OCI-LY3 (cell line): ENCODE measurements at regions not wholly inside any gene's neighbourhood (a gene's known extent, or its start where the extent isn't known, plus 50 kb on each side); places are given as distances from the start of the nearest gene placed in this dataset.

Source experiments
- H2AFZ ChIP-seq: fragments of 200-600, 300-600 bp; shearing (Covaris generic); 2 replicates; pipeline ENCODE4 v1.6.0; 2014; ENCODE audit warnings: antibody characterized with exemption, low read depth, low read length
- H3K27ac ChIP-seq: fragments of 200-600, 300-600 bp; sonication (generic); 2 replicates; pipeline ENCODE4 v1.5.1; 2014; ENCODE audit warnings: mild to moderate bottlenecking, low read length, moderate library complexity, mixed read lengths
- H3K27me3 ChIP-seq: fragments of 200-600, 300-600 bp; sonication (generic); 2 replicates; pipeline ENCODE4 v1.6.1; 2014; ENCODE audit warnings: low read depth, low read length, mixed read lengths
- H3K36me3 ChIP-seq: fragments of 200-600, 300-600 bp; sonication (generic); replicated peaks from 2 replicates; pipeline ENCODE3; 2014; ENCODE audit warnings: low read depth, low read length, mixed read lengths
- H3K4me1 ChIP-seq: fragments of 300-600, 200-600 bp; sonication (generic); 2 replicates; pipeline ENCODE4 v1.6.1; 2014; ENCODE audit warnings: low read length, mixed read lengths
- H3K4me2 ChIP-seq: fragments of 200-600, 300-600 bp; sonication (generic); 2 replicates; pipeline ENCODE4 v1.6.1; 2014; ENCODE audit warnings: low read length, mixed read lengths
- H3K4me3 ChIP-seq: fragments of 300-600, 200-600 bp; sonication (generic); 2 replicates; pipeline ENCODE4 v1.5.1; 2014; ENCODE audit warnings: antibody characterized with exemption, mild to moderate bottlenecking, low read length, moderate library complexity
- H3K79me2 ChIP-seq: fragments of 300-600, 200-600 bp; shearing (Covaris generic); 2 replicates; pipeline ENCODE4 v1.6.1; 2014; ENCODE audit warnings: mild to moderate bottlenecking, low read length, mixed read lengths
- H3K9ac ChIP-seq: fragments of 300-600, 200-600 bp; shearing (Covaris generic); 2 replicates; pipeline ENCODE4 v1.6.0; 2014; ENCODE audit warnings: mild to moderate bottlenecking, low read length, moderate library complexity
- H3K9me3 ChIP-seq: fragments of 200-600, 300-600 bp; shearing (Covaris generic); 2 replicates; pipeline ENCODE4 v1.6.1; 2014; ENCODE audit warnings: low read length, mixed read lengths; ENCODE audit not compliant: insufficient read depth
- H4K20me1 ChIP-seq: fragments of 200-600, 300-600 bp; sonication (generic); 2 replicates; pipeline ENCODE4 v1.6.1; 2016; ENCODE audit warnings: low read length, mixed read lengths; ENCODE audit not compliant: insufficient read depth
- EZH2phosphoT487 ChIP-seq: fragments of 200-600 bp; shearing (Covaris generic); IDR thresholded peaks from 2 replicates; pipeline ENCODE4 v1.6.1; 2018; ENCODE audit warnings: antibody characterized with exemption, mixed run types, low read depth
- TF ChIP-seq, protein P1 (sequence below): fragments of 200-600, 300-600 bp; sonication (generic); IDR thresholded peaks from 2 replicates; pipeline ENCODE4 v1.5.1; 2014; ENCODE audit warnings: antibody characterized with exemption, low read length, low read depth

DNA sequence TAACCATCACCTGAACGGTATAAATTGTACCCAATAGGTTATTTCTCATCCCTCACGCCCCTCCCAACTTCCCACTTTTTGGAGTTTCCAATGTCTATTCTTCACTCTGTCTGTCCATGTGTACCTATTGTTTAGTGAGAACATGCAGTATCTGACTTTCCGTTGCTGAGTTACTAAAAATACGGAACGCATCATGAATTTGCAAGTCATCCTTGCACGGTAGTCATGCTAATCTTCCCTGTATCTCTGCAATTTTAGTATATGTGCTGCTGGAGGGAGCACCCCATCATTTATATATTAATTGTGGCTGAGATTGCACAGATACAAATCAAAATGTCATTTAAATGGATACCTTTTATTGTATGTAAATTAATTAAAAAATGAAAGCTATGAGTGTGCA, 75.7 kb upstream of the SFMBT2 start:
- no peak overlapping the region for H3K4me3 ChIP-seq
- TF ChIP-seq EZH2phosphoT487 = no peak
- TF ChIP-seq, protein P1, sequence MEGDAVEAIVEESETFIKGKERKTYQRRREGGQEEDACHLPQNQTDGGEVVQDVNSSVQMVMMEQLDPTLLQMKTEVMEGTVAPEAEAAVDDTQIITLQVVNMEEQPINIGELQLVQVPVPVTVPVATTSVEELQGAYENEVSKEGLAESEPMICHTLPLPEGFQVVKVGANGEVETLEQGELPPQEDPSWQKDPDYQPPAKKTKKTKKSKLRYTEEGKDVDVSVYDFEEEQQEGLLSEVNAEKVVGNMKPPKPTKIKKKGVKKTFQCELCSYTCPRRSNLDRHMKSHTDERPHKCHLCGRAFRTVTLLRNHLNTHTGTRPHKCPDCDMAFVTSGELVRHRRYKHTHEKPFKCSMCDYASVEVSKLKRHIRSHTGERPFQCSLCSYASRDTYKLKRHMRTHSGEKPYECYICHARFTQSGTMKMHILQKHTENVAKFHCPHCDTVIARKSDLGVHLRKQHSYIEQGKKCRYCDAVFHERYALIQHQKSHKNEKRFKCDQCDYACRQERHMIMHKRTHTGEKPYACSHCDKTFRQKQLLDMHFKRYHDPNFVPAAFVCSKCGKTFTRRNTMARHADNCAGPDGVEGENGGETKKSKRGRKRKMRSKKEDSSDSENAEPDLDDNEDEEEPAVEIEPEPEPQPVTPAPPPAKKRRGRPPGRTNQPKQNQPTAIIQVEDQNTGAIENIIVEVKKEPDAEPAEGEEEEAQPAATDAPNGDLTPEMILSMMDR = no peak

DNA sequence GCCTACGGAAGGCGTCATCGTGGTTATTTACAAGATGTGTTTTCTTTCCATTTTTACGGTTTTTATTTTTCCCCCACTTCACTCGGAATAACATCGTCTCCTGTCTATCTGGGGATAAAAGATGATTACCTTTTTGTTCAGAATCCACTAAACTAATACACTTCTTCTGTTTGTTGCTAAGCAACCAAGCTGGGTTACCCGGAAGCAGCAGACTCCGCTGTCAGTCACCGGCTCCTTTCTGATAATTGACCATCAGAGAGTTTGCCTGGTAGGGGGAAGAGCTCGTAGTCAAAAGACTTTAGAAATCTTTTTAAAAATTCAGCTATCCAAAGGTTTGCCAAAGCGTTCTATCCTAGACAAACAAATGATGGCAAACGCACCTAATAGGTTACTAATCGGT, 75.0 kb upstream of the SFMBT2 start:
- Histone ChIP-seq H3K4me2 (peak overlapping the region; percentile 83; the same call in 1 of the 2 replicates), H4K20me1 (no peaks in the 10 kb centered on the region), H3K4me3 (peak overlapping the region; percentile 76), H3K9me3 (peaks cover 4% of the 10 kb centered on the region; the same call in 1 of the 2 replicates), H3K27me3 (no peaks in the 10 kb centered on the region), H3K36me3 (no peaks in the 10 kb centered on the region), H3K79me2 (no peaks in the 10 kb centered on the region), H2AFZ (no peak overlapping the region), H3K9ac (no peak overlapping the region), H3K4me1 (peaks cover 46% of the 10 kb centered on the region), H3K27ac (no peak overlapping the region)
- TF ChIP-seq, protein P1 = no peak
- no peak for TF ChIP-seq EZH2phosphoT487

More for the DNA sequence above, 75.7 kb upstream of the SFMBT2 start:
- Histone ChIP-seq H4K20me1 (no peaks in the 10 kb centered on the region), H2AFZ (no peak overlapping the region), H3K4me1 (peaks cover 38% of the 10 kb centered on the region), H3K27ac (no peak overlapping the region), H3K36me3 (no peaks in the 10 kb centered on the region), H3K4me2 (no peak overlapping the region), H3K9ac (no peak overlapping the region), H3K79me2 (no peaks in the 10 kb centered on the region), H3K27me3 (no peaks in the 10 kb centered on the region), H3K9me3 (peaks cover 4% of the 10 kb centered on the region; the same call in 1 of the 2 replicates)

DNA sequence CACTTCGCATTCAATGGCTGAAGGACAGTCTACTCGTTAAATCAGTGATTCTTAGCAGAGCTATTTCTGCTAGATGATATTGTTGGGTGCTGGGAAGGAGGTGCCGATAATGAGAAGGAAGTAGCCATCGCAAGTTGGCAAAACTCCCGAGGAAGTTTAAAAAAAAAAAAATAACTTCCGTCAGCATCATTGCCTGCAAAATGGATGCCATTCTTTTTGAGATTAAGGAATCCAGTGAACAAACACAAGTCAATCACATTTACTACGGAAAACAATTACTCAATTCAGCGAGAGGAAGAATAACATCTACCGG, 74.4 kb upstream of the SFMBT2 start:
- Histone ChIP-seq H3K4me2 (peak overlapping the region; percentile 83), H3K4me1 (peaks cover 51% of the 10 kb centered on the region), H3K27ac (peak overlapping the region; percentile 75)

DNA sequence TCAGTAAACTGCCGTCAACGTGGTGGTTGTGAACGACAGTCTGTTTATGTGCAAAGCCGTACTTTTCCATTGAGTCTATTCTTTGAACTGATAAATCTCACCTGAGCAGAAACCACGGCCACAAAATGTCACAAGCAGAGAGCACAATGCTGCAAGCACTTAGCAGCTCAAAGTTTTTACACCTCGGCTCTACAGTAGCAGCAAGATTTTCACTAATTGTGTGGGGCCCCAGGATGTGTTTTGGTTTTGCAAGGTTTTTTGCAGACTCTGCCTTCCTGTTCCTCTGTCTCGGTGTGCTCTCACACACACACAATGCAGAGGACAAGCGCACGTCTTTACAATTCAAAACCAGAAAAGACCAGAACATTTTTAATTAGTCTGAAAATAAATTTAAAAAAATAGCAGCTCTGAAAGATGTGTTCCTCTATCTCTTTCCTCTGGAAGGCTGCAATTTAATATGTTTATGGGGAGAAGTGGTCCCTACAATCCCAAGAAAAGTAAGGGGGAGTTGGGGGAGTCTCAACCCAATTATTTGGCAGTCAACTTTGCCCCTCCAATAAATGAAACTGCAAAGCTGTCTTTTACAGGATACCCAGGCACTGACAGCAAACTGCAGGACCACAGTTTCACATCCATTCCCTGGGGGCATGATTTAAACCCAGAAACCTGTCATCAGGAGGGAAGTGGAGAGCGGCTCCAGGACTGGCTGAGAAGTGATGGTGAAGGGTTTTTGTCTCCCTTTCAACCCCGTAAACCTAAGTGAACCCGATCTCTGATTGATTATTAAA, 73.8 kb upstream of the SFMBT2 start:
- H2AFZ ChIP-seq = peak overlapping the region; percentile 77
- H3K27ac ChIP-seq = peak overlapping the region; percentile 75
- H3K36me3 ChIP-seq = no peaks in the 10 kb centered on the region
- peaks cover 57% of the 10 kb centered on the region for H3K4me1 ChIP-seq
- H3K4me3 ChIP-seq = peak overlapping the region; percentile 76
- no peaks in the 10 kb centered on the region for H3K27me3 ChIP-seq
- TF ChIP-seq, protein P1 = no peak
- no peak for TF ChIP-seq EZH2phosphoT487
- peaks cover 4% of the 10 kb centered on the region; the same call in 1 of the 2 replicates for H3K9me3 ChIP-seq
- no peaks in the 10 kb centered on the region for H4K20me1 ChIP-seq
- H3K4me2 ChIP-seq = peak overlapping the region; percentile 83
- H3K9ac ChIP-seq = peak overlapping the region; percentile 73
- no peaks in the 10 kb centered on the region for H3K79me2 ChIP-seq

More for the DNA sequence above, 74.4 kb upstream of the SFMBT2 start:
- peak overlapping the region; percentile 76 for H3K4me3 ChIP-seq
- H4K20me1 ChIP-seq = no peaks in the 10 kb centered on the region
- peak overlapping the region; percentile 73 for H3K9ac ChIP-seq
- H3K9me3 ChIP-seq = peaks cover 4% of the 10 kb centered on the region; the same call in 1 of the 2 replicates
- TF ChIP-seq EZH2phosphoT487 = no peak
- TF ChIP-seq, protein P1 = no peak
- H2AFZ ChIP-seq = peak overlapping the region; percentile 77
- H3K27me3 ChIP-seq = no peaks in the 10 kb centered on the region
- no peaks in the 10 kb centered on the region for H3K36me3 ChIP-seq
- H3K79me2 ChIP-seq = no peaks in the 10 kb centered on the region
